BJ (cell line): ENCODE measurements at regions not wholly inside any gene's neighbourhood (a gene's known extent, or its start where the extent isn't known, plus 50 kb on each side); places are given as distances from the start of the nearest gene placed in this dataset.

Experiments
- CTCF ChIA-PET: fragments of 350-600 bp; formaldehyde crosslinking; extraction: SDS; loops from one replicate; lab custom pipeline; 2021; ENCODE audit warnings: antibody characterized with exemption, inconsistent platforms; lab: Yijun Ruan, JAX
- POLR2A ChIA-PET: fragments of 300-600 bp; sonication (Branson Sonifier 250); formaldehyde crosslinking; extraction: SDS; loops from one replicate; lab custom pipeline; 2021; ENCODE audit warnings: antibody characterized with exemption; lab: Charles Lee
- DNase-seq: peaks from one replicate; pipeline ENCODE4 v3.0.0-alpha.2; 2011; ENCODE audit warnings: low read depth
- H3K27me3 ChIP-seq: 2 replicates; pipeline ENCODE4 v1.6.0; 2011; ENCODE audit warnings: low read length; ENCODE audit not compliant: control insufficient read depth, insufficient read depth
- H3K36me3 ChIP-seq: 2 replicates; pipeline ENCODE4 v1.5.1; 2011; ENCODE audit warnings: low read length; ENCODE audit not compliant: control insufficient read depth, insufficient read depth
- H3K4me3 ChIP-seq: 2 replicates; pipeline ENCODE4 v1.5.1; 2011; ENCODE audit warnings: low read depth, mild to moderate bottlenecking, control low read depth, low read length
- CTCF ChIP-seq: IDR thresholded peaks from 2 replicates; pipeline ENCODE4 v1.5.1; 2011; ENCODE audit warnings: low read depth, mild to moderate bottlenecking, control low read depth, inconsistent platforms, low read length, moderate library complexity; ENCODE audit not compliant: insufficient read depth

- Histone ChIP-seq H3K27me3 (no peaks in the 10 kb centered on the region), H3K4me3 (no peak overlapping the region), H3K36me3 (no peaks in the 10 kb centered on the region)
- peak; percentile 54; the same call in 1 of the 2 replicates for TF ChIP-seq CTCF
- ChIA-PET POLR2A (no interaction called here), CTCF (interaction anchor here (0.9 to 1.7 kb wide), 4 partner anchors 1823 to 1885 kb away, joined by 3 to 5 read pairs (median 4); no protein-coding TSS in a partner anchor)
- DNase-seq, result peak; percentile 4
Measured at GRCh38 chr7:114026486-114027089, 107.8 kb upstream of the PPP1R3A start.

GRCh38 chr7:114021135-114021534, 102.3 kb upstream of the PPP1R3A start:
- ChIA-PET POLR2A (no interaction called here), CTCF (interaction anchor here (0.5 kb wide), 1 partner anchor 76 kb away, joined by 3 read pairs; no protein-coding TSS in a partner anchor)
- no peak for TF ChIP-seq CTCF
- Histone ChIP-seq H3K4me3 (no peak overlapping the region), H3K27me3 (no peaks in the 10 kb centered on the region), H3K36me3 (no peaks in the 10 kb centered on the region)
- DNase-seq, result no peak

DNA sequence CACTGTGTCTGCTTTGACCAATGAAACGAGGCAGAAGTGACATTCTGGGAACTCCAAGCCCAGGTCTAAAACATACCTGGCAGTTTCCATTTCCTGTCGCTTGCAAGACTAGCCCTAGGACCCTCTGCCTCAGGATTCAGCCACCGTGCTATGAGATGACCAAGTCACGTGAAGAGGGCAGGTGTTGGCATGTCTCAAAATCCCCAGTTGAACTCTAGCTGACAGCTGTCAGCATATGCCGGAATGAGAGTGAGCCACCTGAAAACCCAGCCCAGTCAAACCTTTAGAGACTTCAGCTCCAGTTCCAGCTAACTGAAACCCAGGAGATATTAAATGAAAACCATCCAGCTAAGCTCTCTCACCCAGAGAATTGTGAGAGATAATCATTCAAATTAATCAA, 89.9 kb upstream of the PPP1R3A start:
- no peaks in the 10 kb centered on the region for H3K36me3 ChIP-seq
- ChIA-PET POLR2A (no interaction called here), CTCF (no interaction called here)
- H3K4me3 ChIP-seq, result no peak overlapping the region
- DNase-seq, result no peak
- H3K27me3 ChIP-seq, result no peaks in the 10 kb centered on the region
- no peak for TF ChIP-seq CTCF

DNA sequence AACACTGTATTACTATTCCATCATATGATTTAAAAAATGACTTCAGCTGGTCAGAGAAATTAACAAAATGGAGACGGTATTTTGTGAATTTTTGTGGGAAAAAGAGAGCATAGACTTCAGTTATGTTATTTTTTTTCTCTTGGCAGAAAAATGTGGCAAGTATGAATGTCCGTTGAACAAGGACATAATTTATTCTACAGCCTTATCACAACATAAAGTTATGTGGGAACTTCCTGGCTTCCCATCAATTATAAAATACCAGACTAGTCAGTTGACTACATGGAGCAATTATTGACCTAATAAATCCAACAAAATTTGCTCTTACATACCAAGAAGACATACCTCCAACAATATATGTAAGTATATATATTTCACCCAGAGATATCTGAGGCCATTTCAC, 88.6 kb upstream of the PPP1R3A start:
- H3K4me3 ChIP-seq, result no peak overlapping the region
- no peak for TF ChIP-seq CTCF
- ChIA-PET POLR2A (no interaction called here), CTCF (no interaction called here)
- no peak for DNase-seq
- no peaks in the 10 kb centered on the region for H3K27me3 ChIP-seq
- H3K36me3 ChIP-seq, result no peaks in the 10 kb centered on the region

GRCh38 chr7:113998934-113999333, 80.1 kb upstream of the PPP1R3A start:
- POLR2A ChIA-PET, result no interaction called here
- no peak for TF ChIP-seq CTCF
- no peak overlapping the region for H3K4me3 ChIP-seq
- H3K27me3 ChIP-seq, result no peaks in the 10 kb centered on the region
- H3K36me3 ChIP-seq, result no peaks in the 10 kb centered on the region
- CTCF ChIA-PET, result no interaction called here
- DNase-seq, result no peak
